Duodenal mucosa (tissue), 2 donors: ENCODE measurements at regions not wholly inside any gene's neighbourhood (a gene's known extent, or its start where the extent isn't known, plus 50 kb on each side); places are given as distances from the start of the nearest gene placed in this dataset.

Source experiments
- H3K27ac ChIP-seq: one replicate; pipeline ENCODE4 v1.7.0; 2013; ENCODE audit warnings: low read depth, low read length
- H3K27me3 ChIP-seq, 2 donors: one replicate each; pipeline ENCODE4 v1.7.0; 2013; ENCODE audit warnings: low read length in 2 of 2, control low read depth in 1 of 2; ENCODE audit not compliant: insufficient read depth in 2 of 2, control insufficient read depth in 1 of 2
- H3K36me3 ChIP-seq, 2 donors: one replicate each; pipeline ENCODE4 v1.7.0; 2013; ENCODE audit warnings: low read length in 2 of 2, control low read depth in 1 of 2; ENCODE audit not compliant: insufficient read depth in 2 of 2, control insufficient read depth in 1 of 2
- H3K4me1 ChIP-seq, 2 donors: one replicate each; pipeline ENCODE4 v1.7.0; 2013; ENCODE audit warnings: low read length in 2 of 2, control low read depth in 1 of 2; ENCODE audit not compliant: insufficient read depth in 2 of 2, control insufficient read depth in 1 of 2
- H3K4me3 ChIP-seq, 2 donors: one replicate each; pipeline ENCODE4 v1.7.0; 2013; ENCODE audit warnings: low read length in 2 of 2, low read depth in 1 of 2
- H3K9ac ChIP-seq, 2 donors: one replicate each; pipeline ENCODE4 v1.7.0; 2013; ENCODE audit warnings: low read length in 2 of 2, low read depth in 1 of 2
- H3K9me3 ChIP-seq, 2 donors: one replicate each; pipeline ENCODE4 v1.7.0; 2013; ENCODE audit warnings: low read length in 2 of 2, control low read depth in 1 of 2; ENCODE audit not compliant: control insufficient read depth in 1 of 2

- H3K27ac ChIP-seq: no peak overlapping the region
These were observed 112.1 kb downstream of the NUDT12 start for GRCh38 chr5:103450333-103451061.

GRCh38 chr5:103446813-103447212, 115.8 kb downstream of the NUDT12 start:
- Histone ChIP-seq H3K4me3 (no peak overlapping the region), H3K27ac (no peak overlapping the region), H3K4me1 (peaks cover 6 to 9% of the 10 kb centered on the region in 2 donors), H3K9ac (no peak overlapping the region), H3K27me3 (no peaks in the 10 kb centered on the region), H3K36me3 (no peaks in the 10 kb centered on the region), H3K9me3 (no peaks in the 10 kb centered on the region)

More at GRCh38 chr5:103450333-103451061, 112.1 kb downstream of the NUDT12 start:
- Histone ChIP-seq H3K4me1 (peaks cover 0 to 4% of the 10 kb centered on the region in 2 donors), H3K9me3 (no peaks in the 10 kb centered on the region), H3K27me3 (no peaks in the 10 kb centered on the region), H3K9ac (no peak overlapping the region), H3K36me3 (no peaks in the 10 kb centered on the region), H3K4me3 (no peak overlapping the region)

GRCh38 chr5:103445426-103446035, 117.1 kb downstream of the NUDT12 start:
- Histone ChIP-seq H3K9me3 (peaks cover 0 to under 1% of the 10 kb centered on the region in 2 donors), H3K4me1 (peaks cover 5 to 6% of the 10 kb centered on the region in 2 donors), H3K27ac (no peak overlapping the region), H3K36me3 (no peaks in the 10 kb centered on the region), H3K4me3 (no peak overlapping the region), H3K27me3 (no peaks in the 10 kb centered on the region), H3K9ac (no peak overlapping the region)

GRCh38 chr5:103444333-103445038, 118.1 kb downstream of the NUDT12 start:
- peaks cover 4 to 6% of the 10 kb centered on the region in 2 donors for H3K9me3 ChIP-seq
- no peak overlapping the region for H3K9ac ChIP-seq
- H3K4me3 ChIP-seq: peak overlapping the region; percentile 13 to 33
- no peaks in the 10 kb centered on the region for H3K36me3 ChIP-seq
- no peaks in the 10 kb centered on the region for H3K27me3 ChIP-seq
- H3K27ac ChIP-seq: no peak overlapping the region
- peaks cover 5 to 6% of the 10 kb centered on the region in 2 donors for H3K4me1 ChIP-seq

GRCh38 chr5:103442750-103443149, 119.8 kb downstream of the NUDT12 start:
- H3K36me3 ChIP-seq: no peaks in the 10 kb centered on the region
- peaks cover 5 to 6% of the 10 kb centered on the region in 2 donors for H3K4me1 ChIP-seq
- H3K27me3 ChIP-seq: no peaks in the 10 kb centered on the region
- no peak overlapping the region for H3K4me3 ChIP-seq
- no peak overlapping the region for H3K9ac ChIP-seq
- no peak overlapping the region for H3K27ac ChIP-seq
- H3K9me3 ChIP-seq: peaks cover 5 to 12% of the 10 kb centered on the region in 2 donors

- Histone ChIP-seq H3K9me3 (peaks cover 5 to 12% of the 10 kb centered on the region in 2 donors), H3K27ac (no peak overlapping the region), H3K4me1 (peaks cover 5 to 6% of the 10 kb centered on the region in 2 donors), H3K36me3 (no peaks in the 10 kb centered on the region), H3K9ac (no peak overlapping the region), H3K4me3 (no peak overlapping the region), H3K27me3 (no peaks in the 10 kb centered on the region)
These were observed 121.1 kb downstream of the NUDT12 start for GRCh38 chr5:103441523-103441922.

- Histone ChIP-seq H3K4me1 (peaks cover 0 to 4% of the 10 kb centered on the region in 2 donors), H3K27ac (no peak overlapping the region), H3K9me3 (peaks cover 5 to 12% of the 10 kb centered on the region in 2 donors), H3K27me3 (no peaks in the 10 kb centered on the region), H3K4me3 (no peak overlapping the region), H3K9ac (no peak overlapping the region), H3K36me3 (no peaks in the 10 kb centered on the region)
These were observed 123.6 kb downstream of the NUDT12 start for GRCh38 chr5:103439007-103439406.

- Histone ChIP-seq H3K4me1 (peaks cover 0 to 3% of the 10 kb centered on the region in 2 donors), H3K27me3 (no peaks in the 10 kb centered on the region), H3K9me3 (peaks cover 5 to 12% of the 10 kb centered on the region in 2 donors), H3K4me3 (no peak overlapping the region), H3K27ac (no peak overlapping the region), H3K9ac (no peak overlapping the region), H3K36me3 (no peaks in the 10 kb centered on the region)
These were observed 125.9 kb downstream of the NUDT12 start for GRCh38 chr5:103436656-103437055.

GRCh38 chr5:103436112-103436511, 126.5 kb downstream of the NUDT12 start:
- H3K9me3 ChIP-seq: peaks cover 5 to 12% of the 10 kb centered on the region in 2 donors
- no peak overlapping the region for H3K27ac ChIP-seq
- no peak overlapping the region for H3K9ac ChIP-seq
- H3K36me3 ChIP-seq: no peaks in the 10 kb centered on the region
- H3K27me3 ChIP-seq: no peaks in the 10 kb centered on the region
- H3K4me3 ChIP-seq: no peak overlapping the region
- H3K4me1 ChIP-seq: peaks cover 0 to 3% of the 10 kb centered on the region in 2 donors
